Uterus (tissue), 3 donors: ENCODE measurements at regions not wholly inside any gene's neighbourhood (a gene's known extent, or its start where the extent isn't known, plus 50 kb on each side); places are given as distances from the start of the nearest gene placed in this dataset.

Experiments used
- DNase-seq, 2 donors: peaks; one replicate each; pipeline ENCODE4 v3.0.0-alpha.2; 2019 to 2020
- H3K27ac ChIP-seq, 2 donors: fragments of 200-600 bp; sonication (generic); 1 replicate in 1 of 2; 2 replicates in 1 of 2; pipeline ENCODE4 v1.5.1; 2016 to 2018
- H3K27me3 ChIP-seq, 2 donors: fragments of 200-600 bp; sonication (generic); one replicate each; pipeline ENCODE4 v1.5.1; 2018 to 2019; ENCODE audit warnings: control low read depth in 1 of 2
- H3K36me3 ChIP-seq, 2 donors: fragments of 200-600 bp; sonication (generic); one replicate each; pipeline ENCODE4 v1.5.1; 2019; ENCODE audit warnings: control low read depth in 1 of 2
- H3K4me1 ChIP-seq, 2 donors: fragments of 200-600 bp; sonication (generic); one replicate each; pipeline ENCODE4 v1.5.1; 2018 to 2019; ENCODE audit warnings: control low read depth in 1 of 2
- H3K4me3 ChIP-seq, 2 donors: fragments of 200-600 bp; sonication (generic); 1 replicate in 1 of 2; 2 replicates in 1 of 2; pipeline ENCODE4 v1.5.1; 2018 to 2019; ENCODE audit warnings: mild to moderate bottlenecking in 1 of 2
- H3K9me3 ChIP-seq, 2 donors: fragments of 200-600 bp; sonication (generic); one replicate each; pipeline ENCODE4 v1.5.1; 2019; ENCODE audit warnings: control low read depth in 1 of 2
- CTCF ChIP-seq, 4 experiments: fragments of 200-600 bp in 2 of 4; fragments of 450-650 bp in 2 of 4; sonication (generic) in 2 of 4; IDR thresholded peaks; one replicate each; pipeline ENCODE4 v1.5.1; 2016 to 2019; ENCODE audit warnings: antibody characterized with exemption in 4 of 4, mild to moderate bottlenecking in 2 of 4, moderate library complexity in 1 of 4
- POLR2A ChIP-seq, 2 donors: fragments of 450-650 bp; IDR thresholded peaks; one replicate each; pipeline ENCODE4 v1.6.1; 2016; ENCODE audit warnings: antibody characterized with exemption in 2 of 2, mild to moderate bottlenecking in 1 of 2, moderate library complexity in 1 of 2
- intact Hi-C: fragments of 100-400 bp; cut with DNase I; formaldehyde crosslinking; loops from one replicate; pipeline ENCODE4 v1.15.1; 2023; ENCODE audit warnings: low total_unique reads
- donor health status: DM: yes; HTN: yes; CAD: no.

- DNase-seq: no peak
- Histone ChIP-seq H3K4me1 (no peaks in the 10 kb centered on the region), H3K27ac (no peak overlapping the region), H3K9me3 (no peaks in the 10 kb centered on the region), H3K36me3 (no peaks in the 10 kb centered on the region), H3K4me3 (no peak overlapping the region), H3K27me3 (no peaks in the 10 kb centered on the region)
- intact Hi-C loops: no loop called here
- TF ChIP-seq POLR2A (IDR thresholded peaks at IDR 0.05) (no peak), CTCF (IDR thresholded peaks at IDR 0.05) (no peak)
These were observed 511.8 kb downstream of the ELAVL2 start for GRCh38 chr9:23314247-23314646.

GRCh38 chr9:23319092-23319491, 506.9 kb downstream of the ELAVL2 start:
- intact Hi-C loops: no loop called here
- no peaks in the 10 kb centered on the region for H3K36me3 ChIP-seq
- TF ChIP-seq CTCF (IDR thresholded peaks at IDR 0.05) (no peak), POLR2A (IDR thresholded peaks at IDR 0.05) (no peak)
- H3K27ac ChIP-seq: no peak overlapping the region
- no peaks in the 10 kb centered on the region for H3K9me3 ChIP-seq
- no peak for DNase-seq
- H3K4me1 ChIP-seq: no peaks in the 10 kb centered on the region
- H3K27me3 ChIP-seq: no peaks in the 10 kb centered on the region
- no peak overlapping the region for H3K4me3 ChIP-seq

GRCh38 chr9:23321049-23321448, 505.0 kb downstream of the ELAVL2 start:
- no peak overlapping the region for H3K27ac ChIP-seq
- H3K27me3 ChIP-seq: no peaks in the 10 kb centered on the region
- no peaks in the 10 kb centered on the region for H3K4me1 ChIP-seq
- intact Hi-C loops: no loop called here
- no peak for TF ChIP-seq POLR2A (IDR thresholded peaks at IDR 0.05)
- no peak for DNase-seq
- H3K9me3 ChIP-seq: no peaks in the 10 kb centered on the region
- no peak overlapping the region for H3K4me3 ChIP-seq
- H3K36me3 ChIP-seq: no peaks in the 10 kb centered on the region

- no peak for DNase-seq
- H3K36me3 ChIP-seq: no peaks in the 10 kb centered on the region
- intact Hi-C loops: no loop called here
- no peaks in the 10 kb centered on the region for H3K9me3 ChIP-seq
- H3K4me1 ChIP-seq: no peaks in the 10 kb centered on the region
- no peak for TF ChIP-seq CTCF (IDR thresholded peaks at IDR 0.05)
- no peak for TF ChIP-seq POLR2A (IDR thresholded peaks at IDR 0.05)
- no peaks in the 10 kb centered on the region for H3K27me3 ChIP-seq
- H3K27ac ChIP-seq: no peak overlapping the region
- H3K4me3 ChIP-seq: no peak overlapping the region
These were observed 503.6 kb downstream of the ELAVL2 start for GRCh38 chr9:23322392-23322791.

- H3K27ac ChIP-seq: no peak overlapping the region
- H3K4me1 ChIP-seq: no peaks in the 10 kb centered on the region
- DNase-seq: no peak
- intact Hi-C loops: no loop called here
- no peak for TF ChIP-seq POLR2A (IDR thresholded peaks at IDR 0.05)
- no peak for TF ChIP-seq CTCF (IDR thresholded peaks at IDR 0.05)
- no peaks in the 10 kb centered on the region for H3K27me3 ChIP-seq
- no peaks in the 10 kb centered on the region for H3K36me3 ChIP-seq
- H3K9me3 ChIP-seq: no peaks in the 10 kb centered on the region
- no peak overlapping the region for H3K4me3 ChIP-seq
These were observed 501.5 kb downstream of the ELAVL2 start for GRCh38 chr9:23324511-23324910.

GRCh38 chr9:23326597-23326996, 499.4 kb downstream of the ELAVL2 start:
- H3K9me3 ChIP-seq: no peaks in the 10 kb centered on the region
- no peak for TF ChIP-seq CTCF (IDR thresholded peaks at IDR 0.05)
- TF ChIP-seq POLR2A (IDR thresholded peaks at IDR 0.05): no peak
- intact Hi-C loops: no loop called here
- no peak overlapping the region for H3K27ac ChIP-seq
- no peak for DNase-seq
- no peaks in the 10 kb centered on the region for H3K27me3 ChIP-seq
- H3K4me1 ChIP-seq: no peaks in the 10 kb centered on the region
- H3K4me3 ChIP-seq: no peak overlapping the region
- no peaks in the 10 kb centered on the region for H3K36me3 ChIP-seq
